HG03175 (cell line): ENCODE measurements at regions not wholly inside any gene's neighbourhood (a gene's known extent, or its start where the extent isn't known, plus 50 kb on each side); places are given as distances from the start of the nearest gene placed in this dataset.

Experiments used
- ATAC-seq: cut with Tn5 transposase; IDR thresholded peaks from one replicate; pipeline ENCODE4 v1.9.1; 2021; ENCODE audit warnings: mild to moderate bottlenecking, moderate library complexity; ENCODE audit not compliant: unreplicated experiment

DNA sequence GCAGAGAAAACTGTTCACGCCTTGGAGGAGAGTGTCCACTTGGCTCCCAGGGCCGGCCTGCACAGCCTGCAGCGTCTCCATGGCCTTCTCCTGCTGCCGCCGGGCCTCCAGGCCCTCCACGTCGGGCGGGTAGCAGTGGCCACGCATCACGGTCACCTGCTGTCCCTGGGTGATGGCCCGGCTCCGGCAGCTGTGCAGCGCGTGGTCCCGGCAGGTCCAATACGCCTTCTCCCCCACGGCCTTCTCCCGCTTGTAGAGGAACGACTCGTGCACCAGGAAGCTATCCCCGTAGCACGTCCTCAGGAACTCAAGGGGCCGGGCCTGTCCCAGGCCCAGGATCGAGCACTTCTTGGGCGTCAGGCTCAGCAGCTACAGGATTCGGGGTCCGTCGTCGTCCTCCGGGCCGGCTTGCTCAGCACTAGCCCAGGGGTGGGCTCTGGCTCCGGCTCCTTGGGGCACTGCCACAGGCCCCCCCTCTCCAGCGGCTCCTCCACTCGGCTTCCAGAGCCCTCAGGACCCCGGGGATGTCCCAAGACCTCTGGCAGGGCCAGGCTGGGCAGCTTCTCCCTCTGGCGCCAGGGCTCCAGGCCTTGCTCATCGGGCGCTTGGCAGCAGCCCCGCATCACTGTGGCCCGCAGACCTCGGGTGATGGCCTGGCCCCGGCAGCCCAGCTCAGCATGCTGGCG lies 83.6 kb upstream of the FXR1 start:
- no peak for ATAC-seq

DNA sequence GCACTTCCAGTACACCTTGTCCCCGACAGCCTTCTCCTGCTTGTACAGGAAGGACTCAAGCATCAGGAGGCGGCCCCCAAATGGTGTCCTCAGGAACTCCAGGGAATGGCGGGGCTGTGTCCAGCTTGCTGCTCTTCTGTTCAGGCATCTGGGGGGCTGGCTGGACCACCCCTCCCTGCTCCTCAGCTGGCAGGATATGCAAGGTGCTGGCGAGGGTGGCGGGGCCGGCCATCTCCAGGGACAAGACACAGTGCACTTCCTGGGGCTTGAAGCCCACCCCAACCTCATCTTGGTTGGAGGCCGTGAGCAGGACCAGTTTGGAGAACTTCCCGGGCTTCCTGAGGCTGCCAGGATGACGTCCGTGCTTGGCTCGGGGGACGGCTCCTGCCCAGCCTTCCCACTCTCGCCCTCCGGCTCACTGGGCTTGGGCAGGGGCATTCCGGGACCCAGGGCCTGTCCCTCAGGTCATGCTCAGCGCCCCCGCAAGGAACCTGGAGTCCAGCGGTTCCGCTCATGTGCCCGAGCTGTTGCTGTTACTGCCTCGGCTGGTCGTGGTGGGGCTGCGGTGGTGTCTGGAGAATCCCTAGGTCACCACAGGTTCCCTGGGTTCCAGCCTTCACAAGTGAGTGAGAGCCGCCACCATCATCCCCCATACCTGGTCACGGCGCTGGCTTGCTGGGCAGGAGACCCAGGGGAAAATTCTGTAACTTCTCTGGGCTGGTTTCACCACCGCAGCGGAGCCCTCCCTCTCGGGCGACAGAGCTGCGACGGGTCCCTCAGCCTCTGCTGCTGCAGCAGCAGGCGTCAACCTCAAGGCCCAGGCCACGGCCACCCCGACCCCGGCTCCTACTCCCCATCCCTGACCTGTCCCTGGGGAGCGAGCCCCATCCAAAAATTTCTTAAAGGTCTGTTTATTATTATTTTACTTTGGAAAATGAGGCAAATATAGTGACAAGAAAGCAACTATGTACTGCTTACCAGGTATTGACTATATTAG lies 82.8 kb upstream of the FXR1 start:
- no peak for ATAC-seq

DNA sequence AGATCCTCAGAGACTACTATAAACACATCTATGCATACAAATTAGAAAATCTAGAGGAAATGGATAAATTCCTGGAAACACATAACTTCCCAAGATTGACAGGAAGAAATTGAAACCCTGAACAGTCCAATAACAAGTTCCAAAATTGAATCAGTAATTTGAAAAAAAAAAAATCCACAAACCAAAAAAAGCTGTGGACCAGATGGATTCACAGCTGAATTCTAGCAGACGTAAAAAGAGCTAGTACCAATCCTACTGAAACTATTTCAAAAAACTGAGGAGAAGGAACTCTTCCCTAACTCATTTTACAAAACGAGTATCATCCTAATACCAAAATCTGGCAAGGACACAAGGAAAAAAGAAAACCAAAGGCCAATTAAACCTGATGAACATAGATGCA lies 77.0 kb upstream of the FXR1 start:
- ATAC-seq, result no peak

DNA sequence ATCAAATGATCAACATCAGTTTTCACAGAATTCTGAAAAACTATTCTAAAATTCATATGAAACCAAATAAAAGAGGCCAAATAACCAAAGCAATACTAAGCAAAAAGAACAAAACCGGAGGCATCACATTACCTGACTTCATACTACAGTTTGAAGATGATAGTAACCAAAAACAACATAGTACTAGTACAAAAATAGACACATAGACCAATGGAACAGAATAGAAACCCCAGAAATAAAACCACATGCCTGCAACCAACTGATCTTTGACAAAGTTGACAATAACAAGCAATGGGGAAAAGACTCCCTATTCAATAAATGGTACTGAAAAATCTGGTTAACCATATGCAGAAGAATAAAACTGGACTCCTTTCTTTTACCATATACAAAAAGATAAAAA lies 75.7 kb upstream of the FXR1 start:
- ATAC-seq, result no peak

GRCh38 chr3:180854887-180855286 lies 57.6 kb upstream of the FXR1 start:
- no peak for ATAC-seq

DNA sequence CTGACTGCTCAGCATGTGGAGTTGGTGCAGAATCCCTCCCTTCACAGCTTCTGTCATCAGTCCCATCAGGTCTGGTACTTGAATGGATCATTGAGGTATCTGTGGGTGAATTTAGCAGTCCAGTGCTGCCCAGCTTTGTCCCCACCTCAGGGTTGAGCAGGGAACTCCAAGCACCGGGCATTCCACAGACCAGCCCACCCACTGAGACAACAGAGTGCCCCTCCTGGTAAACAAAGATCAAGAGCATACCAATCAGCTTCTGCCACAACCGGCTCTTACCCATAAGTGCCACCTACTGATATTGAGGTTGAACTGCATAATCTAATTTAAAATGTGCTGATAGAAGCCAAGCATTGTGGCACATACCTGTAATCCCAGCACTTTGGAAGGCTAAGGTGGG lies 57.1 kb upstream of the FXR1 start:
- ATAC-seq, result peak; percentile 67

DNA sequence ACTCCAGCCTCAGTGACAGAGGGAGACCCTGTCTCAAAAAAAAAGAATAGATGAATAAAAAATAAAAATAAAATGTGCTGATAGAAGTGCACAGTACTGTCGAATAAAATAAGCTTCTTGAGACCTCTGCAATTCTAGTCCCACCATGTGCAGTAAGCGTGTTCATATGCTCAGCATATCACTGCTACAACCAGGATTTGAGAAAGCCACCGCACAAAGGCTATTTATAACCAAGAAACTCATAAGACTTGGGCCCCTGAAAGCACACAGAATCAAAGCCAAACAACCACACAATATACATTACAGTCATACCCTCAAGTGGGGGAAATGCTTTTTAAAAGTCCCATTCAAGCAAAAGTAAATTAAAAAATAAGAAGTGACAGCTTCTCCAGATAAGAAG lies 56.5 kb upstream of the FXR1 start:
- ATAC-seq, result no peak

GRCh38 chr3:180860180-180860858 lies 52.2 kb upstream of the FXR1 start:
- ATAC-seq, result no peak
